GM12875 (cell line): ENCODE measurements at regions not wholly inside any gene's neighbourhood (a gene's known extent, or its start where the extent isn't known, plus 50 kb on each side); places are given as distances from the start of the nearest gene placed in this dataset.

Experiments used
- H3K4me3 ChIP-seq: one replicate; pipeline ENCODE4 v1.5.1; 2011; ENCODE audit warnings: low read depth, low read length, control low read depth
- TF ChIP-seq, protein P1 (sequence below): IDR thresholded peaks from 2 replicates; pipeline ENCODE4 v1.5.1; 2011; ENCODE audit warnings: low read depth, mild to moderate bottlenecking, control low read depth, inconsistent platforms, low read length, moderate library complexity, borderline replicate concordance; ENCODE audit not compliant: insufficient read depth

- TF ChIP-seq, protein P1, sequence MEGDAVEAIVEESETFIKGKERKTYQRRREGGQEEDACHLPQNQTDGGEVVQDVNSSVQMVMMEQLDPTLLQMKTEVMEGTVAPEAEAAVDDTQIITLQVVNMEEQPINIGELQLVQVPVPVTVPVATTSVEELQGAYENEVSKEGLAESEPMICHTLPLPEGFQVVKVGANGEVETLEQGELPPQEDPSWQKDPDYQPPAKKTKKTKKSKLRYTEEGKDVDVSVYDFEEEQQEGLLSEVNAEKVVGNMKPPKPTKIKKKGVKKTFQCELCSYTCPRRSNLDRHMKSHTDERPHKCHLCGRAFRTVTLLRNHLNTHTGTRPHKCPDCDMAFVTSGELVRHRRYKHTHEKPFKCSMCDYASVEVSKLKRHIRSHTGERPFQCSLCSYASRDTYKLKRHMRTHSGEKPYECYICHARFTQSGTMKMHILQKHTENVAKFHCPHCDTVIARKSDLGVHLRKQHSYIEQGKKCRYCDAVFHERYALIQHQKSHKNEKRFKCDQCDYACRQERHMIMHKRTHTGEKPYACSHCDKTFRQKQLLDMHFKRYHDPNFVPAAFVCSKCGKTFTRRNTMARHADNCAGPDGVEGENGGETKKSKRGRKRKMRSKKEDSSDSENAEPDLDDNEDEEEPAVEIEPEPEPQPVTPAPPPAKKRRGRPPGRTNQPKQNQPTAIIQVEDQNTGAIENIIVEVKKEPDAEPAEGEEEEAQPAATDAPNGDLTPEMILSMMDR, result no peak
- no peak overlapping the region for H3K4me3 ChIP-seq
Observed at GRCh38 chr5:77876862-77877502, 100.8 kb upstream of the TBCA start.

DNA sequence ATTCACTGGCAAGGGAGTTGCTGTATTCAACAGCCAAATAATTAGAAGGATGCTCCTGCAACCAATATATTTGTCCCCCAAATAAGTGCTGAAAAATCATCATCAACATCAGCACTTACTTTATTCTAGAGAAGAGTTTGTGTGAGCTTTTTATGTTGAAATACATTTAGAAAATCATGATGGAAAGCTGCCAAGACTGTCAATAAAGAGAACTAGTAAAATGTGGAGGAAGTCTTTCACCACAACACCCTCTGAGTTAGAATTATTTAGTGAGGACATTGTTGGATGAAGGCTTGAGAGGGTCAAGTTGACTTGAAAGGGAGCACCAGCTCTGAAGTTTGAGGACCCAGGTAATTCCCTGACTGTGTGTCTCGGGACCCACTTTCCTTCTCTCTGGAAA, 100.2 kb upstream of the TBCA start:
- H3K4me3 ChIP-seq, result no peak overlapping the region
- TF ChIP-seq, protein P1, result no peak

GRCh38 chr5:77874691-77875090, 98.6 kb upstream of the TBCA start:
- no peak overlapping the region for H3K4me3 ChIP-seq
- TF ChIP-seq, protein P1, result no peak

DNA sequence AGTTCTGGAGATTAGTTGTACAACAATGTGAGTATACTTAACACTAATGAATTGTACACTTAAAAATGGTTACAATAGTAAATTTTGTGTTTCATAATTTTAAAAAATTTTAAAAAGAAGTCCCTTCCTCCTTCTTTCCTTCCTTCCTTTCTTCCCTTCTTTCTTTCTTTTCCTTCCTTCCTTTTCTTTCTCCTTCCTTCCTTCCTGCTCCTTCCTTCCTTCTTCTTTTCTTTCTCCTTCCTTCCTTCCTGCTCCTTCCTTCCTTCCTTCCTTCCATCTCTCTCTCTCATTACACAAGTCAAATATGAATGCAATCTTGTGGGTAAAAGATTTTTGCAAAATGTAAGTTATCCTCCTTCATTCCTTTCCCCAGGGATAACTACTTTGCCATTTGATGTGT, 97.1 kb upstream of the TBCA start:
- TF ChIP-seq, protein P1, result no peak

DNA sequence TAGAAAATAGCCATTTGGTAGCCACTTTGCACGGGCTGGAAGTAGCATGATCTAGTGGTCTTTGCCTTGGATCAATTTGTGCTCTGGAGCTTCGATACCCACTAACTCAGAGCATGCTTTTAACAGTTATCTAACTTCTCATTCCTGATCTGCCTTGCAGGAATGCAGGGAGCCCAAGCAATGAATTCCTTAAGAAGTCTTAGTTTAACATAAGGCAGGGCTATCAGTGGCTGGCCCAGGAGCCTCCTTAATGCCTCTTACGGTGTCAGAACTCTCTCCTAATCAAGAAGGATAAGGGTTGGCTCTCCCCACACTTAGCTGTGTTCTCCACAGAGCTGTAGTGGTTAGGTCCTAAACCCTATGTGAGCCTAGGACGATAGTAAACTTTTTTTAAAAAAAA, 95.8 kb upstream of the TBCA start:
- H3K4me3 ChIP-seq, result no peak overlapping the region
- TF ChIP-seq, protein P1, result no peak

More for the DNA sequence above, 97.1 kb upstream of the TBCA start:
- H3K4me3 ChIP-seq, result no peak overlapping the region

DNA sequence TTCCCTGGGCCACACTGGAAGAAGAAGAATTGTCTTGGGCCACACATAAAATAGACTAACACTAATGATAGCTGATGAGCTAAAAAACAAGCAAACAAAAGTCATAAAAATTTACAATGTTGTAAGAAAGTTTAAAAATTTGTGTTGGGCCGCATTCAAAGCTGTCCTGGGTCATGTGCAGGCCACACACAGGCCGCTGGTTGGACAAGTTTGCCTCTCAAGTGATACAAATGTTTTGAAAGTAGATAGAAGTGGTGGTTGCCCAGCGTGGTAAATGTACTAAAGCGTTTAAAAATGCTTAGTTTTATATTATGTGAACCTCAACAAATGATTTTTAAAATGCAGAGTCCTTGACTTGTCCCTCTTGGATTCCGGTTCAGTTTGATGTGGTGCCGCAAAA, 94.9 kb upstream of the TBCA start:
- H3K4me3 ChIP-seq, result no peak overlapping the region
- TF ChIP-seq, protein P1, result no peak

GRCh38 chr5:77869116-77869798, 93.1 kb upstream of the TBCA start:
- no peak overlapping the region for H3K4me3 ChIP-seq

More at GRCh38 chr5:77869116-77869798, 93.1 kb upstream of the TBCA start:
- TF ChIP-seq, protein P1, result no peak
